ENCODE measurements at regions not wholly inside any gene's neighbourhood (a gene's known extent, or its start where the extent isn't known, plus 50 kb on each side); places are given as distances from the start of the nearest gene placed in this dataset.

GRCh38 chr13:107854880-107855279 is 360.5 kb downstream of the LIG4 start:
- Histone ChIP-seq H3K23me2 (ENCODE audit: insufficient read length, low read depth, low read length, poor library complexity, severe bottlenecking) (no peaks in the 10 kb centered on the region), H3T11ph (ENCODE audit: low read length) (no peak overlapping the region), H2AFZ (ENCODE audit: low read length) (no peak overlapping the region), H2BK5ac (ENCODE audit: insufficient read length, low read length) (no peak overlapping the region), H3K14ac (ENCODE audit: insufficient read depth, low read length) (no peak overlapping the region), H3K4me2 (ENCODE audit: insufficient read depth, insufficient read length, low read length) (no peak overlapping the region), H4K20me1 (ENCODE audit: control insufficient read depth, insufficient read depth, insufficient read length) (no peaks in the 10 kb centered on the region), H2BK120ac (ENCODE audit: low read depth, low read length, poor library complexity, severe bottlenecking) (no peak overlapping the region), H4K91ac (ENCODE audit: insufficient read length, low read depth, low read length) (no peak overlapping the region), H2BK12ac (ENCODE audit: insufficient read length, low read depth, low read length) (no peak overlapping the region), H2BK20ac (ENCODE audit: low read depth, low read length, poor library complexity, severe bottlenecking) (no peak overlapping the region), H3K4ac (ENCODE audit: low read depth, low read length) (no peak overlapping the region), H4K8ac (replicated peaks; ENCODE audit: insufficient read length, low read depth, low read length) (no peak overlapping the region), H3K79me1 (ENCODE audit: insufficient read depth, low read depth, low read length, poor library complexity, severe bottlenecking) (no peaks in the 10 kb centered on the region), H3K4me1 (ENCODE audit: insufficient read depth, low read length) (no peaks in the 10 kb centered on the region), H3K9me3 (ENCODE audit: control insufficient read depth, low read depth, low read length) (no peaks in the 10 kb centered on the region), H3K18ac (ENCODE audit: insufficient read length, low read depth, low read length) (no peak overlapping the region), H3K9ac (ENCODE audit: extremely low read depth, insufficient read length, low read length) (no peak overlapping the region), H3K27ac (ENCODE audit: insufficient read length, low read depth, low read length) (no peak overlapping the region), H3K79me2 (ENCODE audit: insufficient read depth, low read length) (no peaks in the 10 kb centered on the region), H2BK15ac (ENCODE audit: low read depth, low read length) (no peak overlapping the region), H3K56ac (ENCODE audit: insufficient read length, low read depth, low read length) (no peak overlapping the region), H2AK5ac (ENCODE audit: insufficient read length, low read length) (no peak overlapping the region), H3K27me3 (ENCODE audit: insufficient read depth, low read length) (no peaks in the 10 kb centered on the region), H4K5ac (ENCODE audit: insufficient read length, low read depth, low read length) (no peak overlapping the region), H3K23ac (ENCODE audit: insufficient read length, low read depth, low read length) (no peak overlapping the region)
- no peak for TF ChIP-seq CTCF (conservative IDR thresholded peaks at IDR 0.05)
- Mint-ChIP-seq H3K36me3 (ENCODE audit: insufficient read depth in 1 of 3, low read depth in 3 of 3) (no peaks in the 10 kb centered on the region; a peak in 1 of 7 replicates), H3K4me3 (no peak overlapping the region), H3K9me3 (no peaks in the 10 kb centered on the region), H3K27me3 (ENCODE audit: low read depth) (no peaks in the 10 kb centered on the region), H3K4me1 (peaks cover 3 to 9% of the 10 kb centered on the region in 2 experiments; a peak in 3 of 4 replicates), H3K27ac (0 out of 7 replicates have a peak overlapping the region, but pooled peaks of 2 of the 3 experiments have one; percentile 14 to 50)
- DNase-seq = no peak
- no CpG with 5 or more reads among the region's 4 CpGs for WGBS (ENCODE audit: extremely low coverage, insufficient read length, low lambda C conversion rate)

Measured in H9 (cell line).